Suprapubic skin (tissue), 3 donors: ENCODE measurements at regions not wholly inside any gene's neighbourhood (a gene's known extent, or its start where the extent isn't known, plus 50 kb on each side); places are given as distances from the start of the nearest gene placed in this dataset.

Experiments used
- POLR2A ChIP-seq, 2 donors: fragments of 450-650 bp; IDR thresholded peaks; one replicate each; pipeline ENCODE4 v1.6.1; 2017; ENCODE audit warnings: antibody characterized with exemption in 2 of 2, mild to moderate bottlenecking in 2 of 2, moderate library complexity in 2 of 2
- TF ChIP-seq, protein P1 (sequence below), 2 donors: fragments of 200-600 bp in 1 of 2; fragments of 450-650 bp in 1 of 2; sonication (generic) in 1 of 2; IDR thresholded peaks; one replicate each; pipeline ENCODE4 v1.5.1; 2016 to 2019; ENCODE audit warnings: antibody characterized with exemption in 2 of 2, mild to moderate bottlenecking in 1 of 2, moderate library complexity in 1 of 2

DNA sequence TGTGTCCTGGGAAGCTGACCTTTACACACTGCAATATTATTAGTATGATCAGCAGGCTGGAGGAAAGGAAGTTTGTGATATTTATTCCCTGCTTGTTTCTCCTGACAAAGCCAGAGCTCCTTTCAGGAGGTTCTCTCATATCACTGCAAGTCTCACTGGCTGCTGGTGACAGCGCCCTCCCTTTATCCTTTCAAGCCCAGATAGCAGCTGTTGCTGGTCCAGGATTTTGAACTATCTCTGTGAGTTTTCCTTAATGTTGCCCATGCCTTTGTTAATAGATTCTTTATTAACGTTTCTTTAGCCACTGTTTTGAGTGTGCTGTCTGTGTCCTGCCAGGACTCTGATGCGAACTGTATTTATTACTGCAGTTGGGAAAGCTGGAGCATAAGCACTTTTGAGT is 518.7 kb downstream of the C4orf33 start:
- no peak for TF ChIP-seq POLR2A (IDR thresholded peaks at IDR 0.05)
- TF ChIP-seq, protein P1, sequence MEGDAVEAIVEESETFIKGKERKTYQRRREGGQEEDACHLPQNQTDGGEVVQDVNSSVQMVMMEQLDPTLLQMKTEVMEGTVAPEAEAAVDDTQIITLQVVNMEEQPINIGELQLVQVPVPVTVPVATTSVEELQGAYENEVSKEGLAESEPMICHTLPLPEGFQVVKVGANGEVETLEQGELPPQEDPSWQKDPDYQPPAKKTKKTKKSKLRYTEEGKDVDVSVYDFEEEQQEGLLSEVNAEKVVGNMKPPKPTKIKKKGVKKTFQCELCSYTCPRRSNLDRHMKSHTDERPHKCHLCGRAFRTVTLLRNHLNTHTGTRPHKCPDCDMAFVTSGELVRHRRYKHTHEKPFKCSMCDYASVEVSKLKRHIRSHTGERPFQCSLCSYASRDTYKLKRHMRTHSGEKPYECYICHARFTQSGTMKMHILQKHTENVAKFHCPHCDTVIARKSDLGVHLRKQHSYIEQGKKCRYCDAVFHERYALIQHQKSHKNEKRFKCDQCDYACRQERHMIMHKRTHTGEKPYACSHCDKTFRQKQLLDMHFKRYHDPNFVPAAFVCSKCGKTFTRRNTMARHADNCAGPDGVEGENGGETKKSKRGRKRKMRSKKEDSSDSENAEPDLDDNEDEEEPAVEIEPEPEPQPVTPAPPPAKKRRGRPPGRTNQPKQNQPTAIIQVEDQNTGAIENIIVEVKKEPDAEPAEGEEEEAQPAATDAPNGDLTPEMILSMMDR (IDR thresholded peaks at IDR 0.05) = no peak
